ENCODE measurements at regions not wholly inside any gene's neighbourhood (a gene's known extent, or its start where the extent isn't known, plus 50 kb on each side); places are given as distances from the start of the nearest gene placed in this dataset.

GRCh38 chr14:104523546-104523935 is 56.0 kb upstream of the C14orf180 start:
- H3K4me3 ChIP-seq (ENCODE audit: low read length in 3 of 3), result no peak overlapping the region
- intact Hi-C loops (cut with DNase I), result no loop called here
- no peaks in the 10 kb centered on the region for H3K27me3 ChIP-seq (ENCODE audit: control insufficient read depth, insufficient read depth, low read length)
- no peaks in the 10 kb centered on the region for H3K4me1 ChIP-seq (ENCODE audit: control insufficient read depth in 2 of 3, insufficient read depth in 2 of 3, low read depth in 1 of 3, low read length in 3 of 3)
- FAIRE-seq, result no peak
- H3K9me3 ChIP-seq (ENCODE audit: control insufficient read depth in 2 of 3, insufficient read depth in 1 of 3, low read length in 3 of 3), result peaks cover 0 to 4% (median 3%) of the 10 kb centered on the region in 3 donors
- H3K9ac ChIP-seq (ENCODE audit: low read length in 3 of 3), result no peak overlapping the region
- TF ChIP-seq CTCF (IDR thresholded peaks at IDR 0.05; ENCODE audit: borderline replicate concordance, extremely low read depth, insufficient read depth), result no peak
- no peaks in the 10 kb centered on the region for H3K36me3 ChIP-seq (ENCODE audit: control insufficient read depth in 2 of 3, insufficient read depth in 3 of 3, low read length in 3 of 3)
- H3K27ac ChIP-seq (ENCODE audit: low read depth in 2 of 2, low read length in 2 of 2), result no peak overlapping the region
- no peak for DNase-seq

GRCh38 chr14:104524726-104525125 is 54.8 kb upstream of the C14orf180 start:
- intact Hi-C loops (cut with DNase I), result no loop called here
- TF ChIP-seq CTCF (IDR thresholded peaks at IDR 0.05; ENCODE audit: borderline replicate concordance, extremely low read depth, insufficient read depth), result no peak
- H3K36me3 ChIP-seq (ENCODE audit: control insufficient read depth in 2 of 3, insufficient read depth in 3 of 3, low read length in 3 of 3), result no peaks in the 10 kb centered on the region
- peak in 1 of 5 donors; percentile 28 for DNase-seq
- no peak overlapping the region for H3K4me3 ChIP-seq (ENCODE audit: low read length in 3 of 3)
- no peak overlapping the region for H3K9ac ChIP-seq (ENCODE audit: low read length in 3 of 3)
- FAIRE-seq, result no peak
- no peaks in the 10 kb centered on the region for H3K27me3 ChIP-seq (ENCODE audit: control insufficient read depth, insufficient read depth, low read length)
- peaks cover 0 to 4% (median 3%) of the 10 kb centered on the region in 3 donors for H3K9me3 ChIP-seq (ENCODE audit: control insufficient read depth in 2 of 3, insufficient read depth in 1 of 3, low read length in 3 of 3)
- no peaks in the 10 kb centered on the region for H3K4me1 ChIP-seq (ENCODE audit: control insufficient read depth in 2 of 3, insufficient read depth in 2 of 3, low read depth in 1 of 3, low read length in 3 of 3)
- H3K27ac ChIP-seq (ENCODE audit: low read depth in 2 of 2, low read length in 2 of 2), result no peak overlapping the region

- TF ChIP-seq CTCF (IDR thresholded peaks at IDR 0.05; ENCODE audit: borderline replicate concordance, extremely low read depth, insufficient read depth), result no peak
- H3K9me3 ChIP-seq (ENCODE audit: control insufficient read depth in 2 of 3, insufficient read depth in 1 of 3, low read length in 3 of 3), result peaks cover 0 to 4% (median 3%) of the 10 kb centered on the region in 3 donors
- H3K36me3 ChIP-seq (ENCODE audit: control insufficient read depth in 2 of 3, insufficient read depth in 3 of 3, low read length in 3 of 3), result no peaks in the 10 kb centered on the region
- intact Hi-C loops (cut with DNase I), result no loop called here
- H3K27ac ChIP-seq (ENCODE audit: low read depth in 2 of 2, low read length in 2 of 2), result no peak overlapping the region
- peak overlapping the region in 1 of 3 donors; percentile 12 for H3K4me3 ChIP-seq (ENCODE audit: low read length in 3 of 3)
- H3K27me3 ChIP-seq (ENCODE audit: control insufficient read depth, insufficient read depth, low read length), result no peaks in the 10 kb centered on the region
- DNase-seq (no peak), FAIRE-seq (no peak)
- H3K4me1 ChIP-seq (ENCODE audit: control insufficient read depth in 2 of 3, insufficient read depth in 2 of 3, low read depth in 1 of 3, low read length in 3 of 3), result no peaks in the 10 kb centered on the region
- no peak overlapping the region for H3K9ac ChIP-seq (ENCODE audit: low read length in 3 of 3)
These were observed 52.6 kb upstream of the C14orf180 start for GRCh38 chr14:104526723-104527645.
